Left forelimb (tissue), 1 donor: ENCODE measurements at regions not wholly inside any gene's neighbourhood (a gene's known extent, or its start where the extent isn't known, plus 50 kb on each side); places are given as distances from the start of the nearest gene placed in this dataset.

ENCODE experiments used
- DNase-seq: peaks from one replicate; pipeline ENCODE4 v3.0.0-alpha.2; 2018; ENCODE audit warnings: low spot score

DNA sequence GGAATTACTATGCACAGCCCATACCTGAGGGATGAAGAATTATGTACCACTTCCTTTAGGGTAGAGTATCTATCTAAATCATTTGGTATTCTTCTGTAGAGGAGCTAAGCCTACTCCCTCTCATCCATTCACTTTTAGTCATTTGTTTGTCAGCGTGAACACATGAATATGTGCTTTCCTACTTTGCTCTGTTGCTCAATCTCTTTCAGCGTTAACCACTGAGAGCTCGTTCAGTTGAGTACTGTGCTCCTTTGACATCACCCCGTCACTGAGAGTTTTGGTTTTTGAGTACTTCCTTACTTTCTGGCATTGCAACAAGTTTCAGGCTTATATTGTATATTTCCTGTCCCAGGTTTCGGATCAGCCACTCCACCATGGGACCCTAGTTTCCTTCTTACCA lies 700.6 kb downstream of the NLGN4X start:
- no peak for DNase-seq

DNA sequence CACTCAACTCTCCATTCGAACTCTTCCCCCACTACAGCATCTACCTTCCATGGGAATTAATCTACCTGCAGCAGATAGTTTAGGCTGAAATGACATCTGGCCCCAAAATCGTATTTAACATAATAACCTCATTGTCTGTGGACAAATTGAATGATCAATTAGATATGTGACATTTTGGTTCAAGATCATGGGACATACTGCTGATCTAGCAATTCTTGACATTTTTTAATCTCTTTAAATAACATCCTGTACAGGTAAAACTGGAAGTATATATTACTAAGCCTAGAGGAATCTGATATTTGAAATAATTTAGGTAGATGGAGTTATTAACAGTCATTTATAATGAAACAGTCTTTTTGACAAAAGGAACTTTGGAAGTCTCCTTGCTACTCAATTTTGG lies 702.5 kb downstream of the NLGN4X start:
- no peak for DNase-seq

DNA sequence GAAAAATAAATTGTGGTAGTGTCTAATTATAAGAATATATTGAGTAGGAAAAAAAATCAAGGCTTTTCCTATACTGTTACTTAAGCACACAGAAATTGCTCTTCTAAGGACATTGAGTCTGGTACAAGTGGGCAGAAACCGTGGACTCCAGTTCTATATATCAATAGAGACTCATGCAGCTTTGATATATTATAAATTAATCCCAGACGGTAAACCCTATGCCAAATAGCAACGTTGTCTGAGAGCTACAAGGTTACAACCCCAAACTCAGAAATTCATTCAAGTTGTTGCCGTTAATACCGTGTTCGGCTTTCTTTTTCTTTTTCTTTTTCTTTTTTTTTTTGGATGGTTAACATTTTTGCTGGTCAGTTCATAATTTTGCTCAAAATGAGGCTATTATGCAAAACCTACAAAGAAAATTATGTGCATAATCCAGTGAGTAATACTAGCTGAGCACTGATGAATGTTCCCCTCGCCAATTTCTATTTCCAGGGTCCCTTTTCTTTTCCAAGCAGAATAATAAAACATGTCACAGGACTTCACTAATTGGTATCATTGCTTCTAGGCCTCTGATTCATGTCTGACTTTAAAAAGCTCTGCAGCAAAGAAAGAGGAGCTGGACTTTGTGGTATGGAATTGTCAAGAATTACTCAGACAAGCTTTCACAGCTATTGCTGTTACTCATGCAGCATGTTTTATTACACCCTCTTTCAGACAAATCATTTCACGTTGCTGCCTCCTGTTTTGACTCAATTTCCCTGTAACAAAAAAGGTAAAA lies 737.7 kb downstream of the NLGN4X start:
- no peak for DNase-seq

GRCh38 chrX:5474282-5474681 lies 754.4 kb downstream of the NLGN4X start:
- DNase-seq: no peak

GRCh38 chrX:5458300-5458842 lies 770.3 kb downstream of the NLGN4X start:
- no peak for DNase-seq

DNA sequence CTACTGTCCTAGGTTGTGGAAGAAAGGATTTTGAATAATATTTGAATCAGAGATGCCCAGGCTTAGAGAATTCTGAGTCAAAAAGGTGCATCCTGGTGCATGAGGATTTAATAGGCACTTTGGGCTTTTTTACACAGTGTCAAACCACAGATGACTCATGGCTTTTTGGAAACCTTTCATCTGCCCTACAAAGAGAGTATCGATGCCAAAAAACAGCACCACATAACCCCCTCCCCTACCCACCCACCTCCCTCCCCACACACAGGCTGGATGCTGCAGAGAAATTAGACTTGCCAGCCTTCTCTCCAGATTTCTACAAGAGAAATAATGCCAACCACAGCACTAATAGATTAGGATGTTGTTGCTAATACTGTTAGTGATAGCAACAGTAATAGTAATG lies 779.3 kb downstream of the NLGN4X start:
- DNase-seq: no peak

GRCh38 chrX:5431823-5432222 lies 796.8 kb downstream of the NLGN4X start:
- no peak for DNase-seq

- DNase-seq: no peak
These were observed 803.5 kb downstream of the NLGN4X start for GRCh38 chrX:5425119-5425518.

DNA sequence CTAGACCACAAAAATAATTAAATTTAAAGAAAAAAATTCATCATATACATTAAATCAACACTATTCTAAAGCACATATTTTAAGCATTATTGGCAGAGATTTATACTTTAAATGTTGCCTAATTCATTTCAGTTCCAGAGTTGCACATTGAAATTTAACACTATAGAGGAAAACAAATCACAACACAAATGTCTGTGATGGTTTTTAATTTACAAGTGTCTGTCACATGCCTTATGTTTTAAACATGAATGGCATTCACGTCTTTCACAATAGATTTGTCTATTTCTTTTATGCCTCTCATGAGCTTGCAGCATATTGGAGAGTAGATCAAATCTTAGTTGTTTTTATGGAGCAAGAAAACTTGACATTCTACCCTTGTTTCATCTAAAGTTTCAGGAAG lies 811.3 kb downstream of the NLGN4X start:
- no peak for DNase-seq

GRCh38 chrX:5415738-5416137 lies 812.9 kb downstream of the NLGN4X start:
- no peak for DNase-seq

DNA sequence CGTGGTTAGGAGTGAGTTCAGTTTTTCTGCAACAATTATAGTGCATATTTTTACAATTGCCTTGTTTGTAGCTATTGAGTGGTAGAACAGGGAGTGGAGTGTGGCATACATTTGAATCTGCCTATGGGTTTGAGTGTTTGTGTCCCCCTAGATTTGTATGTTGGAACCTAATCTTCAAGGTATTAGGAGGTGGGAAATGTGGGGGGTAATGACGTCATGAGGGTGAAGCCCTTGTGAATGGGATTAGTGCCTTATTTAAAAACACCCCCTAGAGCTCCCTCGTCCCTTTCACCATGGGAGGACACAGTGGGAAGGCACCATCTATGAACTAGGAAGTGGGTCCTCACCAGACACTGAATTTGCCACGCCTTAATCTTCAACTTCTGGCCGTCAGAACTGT lies 819.6 kb downstream of the NLGN4X start:
- DNase-seq: no peak

DNA sequence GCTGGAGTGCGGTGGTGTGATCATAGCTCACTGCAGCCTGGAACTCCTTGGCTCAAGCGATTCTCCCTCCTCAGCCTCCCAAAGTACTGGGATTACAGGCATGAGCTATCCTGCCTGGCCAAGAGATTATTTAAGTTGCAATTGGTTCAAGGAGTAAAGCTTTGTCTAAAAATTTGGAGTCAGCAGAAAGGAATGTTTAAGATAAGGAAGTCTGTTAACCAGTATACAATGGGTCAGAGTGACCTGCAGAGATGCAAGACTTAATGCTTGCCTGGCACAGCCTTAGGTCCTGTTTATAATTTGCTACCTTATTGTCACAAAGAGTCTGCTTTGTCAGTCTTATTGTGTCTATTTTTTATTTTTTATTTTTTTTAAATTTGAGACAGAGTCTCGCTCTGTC lies 826.2 kb downstream of the NLGN4X start:
- no peak for DNase-seq

- DNase-seq: no peak
These were observed 829.3 kb downstream of the NLGN4X start for GRCh38 chrX:5399403-5399802.

DNA sequence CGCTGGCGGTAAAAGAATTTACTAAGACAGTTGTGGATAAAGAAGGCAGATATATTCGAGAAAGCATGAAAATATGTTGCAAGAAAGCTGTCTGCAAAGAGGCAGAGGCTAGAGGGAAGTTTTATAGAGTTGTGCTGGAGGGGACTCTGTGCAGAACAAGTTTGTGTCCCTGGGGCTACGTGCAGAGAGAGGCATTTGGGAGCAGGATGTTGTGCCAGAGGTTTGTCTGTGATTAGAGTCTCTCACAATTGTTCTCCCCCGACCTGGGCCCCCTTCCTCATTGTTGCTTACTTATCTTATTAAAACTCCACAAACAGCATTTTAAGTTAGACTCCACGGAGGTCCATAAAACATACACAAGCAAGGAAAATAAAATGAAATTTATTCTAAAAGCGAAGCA lies 831.3 kb downstream of the NLGN4X start:
- no peak for DNase-seq

DNA sequence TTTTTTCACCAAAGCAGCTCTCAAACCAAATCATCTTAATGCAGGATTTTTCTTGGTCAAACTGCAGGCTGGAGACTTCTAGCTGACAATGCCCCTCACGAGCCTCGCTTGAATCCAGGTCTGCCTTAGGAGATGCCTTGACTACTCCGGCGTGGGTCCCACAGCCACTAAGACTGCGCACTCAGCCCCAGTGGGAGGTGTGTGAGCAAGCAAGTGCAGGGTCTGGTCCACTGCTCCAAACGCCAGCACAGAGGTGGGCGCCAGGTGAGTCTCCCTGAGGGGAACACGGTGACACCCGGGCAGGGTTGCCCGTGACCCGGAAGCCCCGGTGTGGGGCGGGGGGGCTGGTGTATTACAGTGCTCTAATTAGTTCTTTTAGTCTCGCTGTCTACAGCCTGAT lies 838.3 kb downstream of the NLGN4X start:
- no peak for DNase-seq

DNA sequence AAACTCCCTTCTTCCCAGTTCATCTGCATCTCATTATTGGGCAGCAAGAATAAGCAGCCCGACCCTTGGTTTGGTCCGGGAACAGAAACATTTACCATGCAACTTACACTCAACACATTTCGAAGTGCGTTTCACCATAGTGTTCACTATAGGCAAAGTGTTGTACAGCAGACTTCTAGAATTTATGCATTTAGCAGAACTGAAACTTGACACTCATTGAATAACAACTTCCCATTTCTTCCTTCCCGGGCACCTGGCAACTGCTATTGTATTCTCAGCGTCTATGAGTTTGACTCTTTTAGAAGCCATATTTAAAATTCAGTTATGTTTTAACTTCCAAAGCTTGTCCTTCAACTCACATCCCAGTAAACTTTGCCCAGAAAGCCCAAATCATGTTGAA lies 840.6 kb downstream of the NLGN4X start:
- no peak for DNase-seq

DNA sequence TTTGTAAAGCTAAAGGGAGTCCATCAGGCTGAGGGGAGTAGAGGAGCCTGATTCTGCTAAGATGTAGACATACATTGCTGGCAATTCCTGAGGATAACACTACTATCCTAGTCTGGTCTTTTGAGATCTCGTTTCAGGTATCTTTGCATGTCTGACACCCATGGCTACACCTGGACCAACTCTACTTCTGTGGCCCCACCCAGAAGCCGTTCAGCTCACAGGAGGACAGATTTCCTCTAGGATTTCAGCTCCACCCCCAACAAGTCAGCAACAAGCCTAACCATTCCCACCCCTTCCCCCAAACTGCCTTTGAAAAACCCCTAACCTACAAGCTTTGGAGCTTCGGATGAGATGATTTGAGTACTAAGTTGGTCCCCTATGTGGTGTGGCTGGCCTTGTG lies 848.2 kb downstream of the NLGN4X start:
- no peak for DNase-seq

GRCh38 chrX:5341902-5342301 lies 886.8 kb downstream of the NLGN4X start:
- DNase-seq: no peak

- no peak for DNase-seq
These were observed 891.5 kb downstream of the NLGN4X start for GRCh38 chrX:5337160-5337559.

GRCh38 chrX:5324546-5324945 lies 904.1 kb downstream of the NLGN4X start:
- DNase-seq: no peak

DNA sequence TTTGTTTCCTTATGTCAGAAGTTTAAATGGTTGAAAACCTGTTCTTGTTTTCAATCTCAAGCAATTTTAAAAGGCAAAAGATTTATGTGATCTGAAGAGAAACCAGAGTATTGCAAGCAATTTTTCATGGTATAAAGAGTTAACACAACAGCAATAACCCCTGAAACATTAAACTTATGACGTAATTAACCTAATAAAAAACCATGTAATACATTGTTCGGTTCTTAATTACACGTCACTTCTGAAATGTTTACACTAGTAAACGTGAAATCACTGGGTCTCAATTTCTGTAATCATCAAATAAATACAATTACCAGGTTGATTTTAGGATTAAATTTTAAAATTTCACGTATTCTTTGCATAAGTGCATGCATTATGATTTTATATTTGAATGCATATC lies 914.5 kb downstream of the NLGN4X start:
- no peak for DNase-seq

GRCh38 chrX:5307416-5307815 lies 921.3 kb downstream of the NLGN4X start:
- no peak for DNase-seq

DNA sequence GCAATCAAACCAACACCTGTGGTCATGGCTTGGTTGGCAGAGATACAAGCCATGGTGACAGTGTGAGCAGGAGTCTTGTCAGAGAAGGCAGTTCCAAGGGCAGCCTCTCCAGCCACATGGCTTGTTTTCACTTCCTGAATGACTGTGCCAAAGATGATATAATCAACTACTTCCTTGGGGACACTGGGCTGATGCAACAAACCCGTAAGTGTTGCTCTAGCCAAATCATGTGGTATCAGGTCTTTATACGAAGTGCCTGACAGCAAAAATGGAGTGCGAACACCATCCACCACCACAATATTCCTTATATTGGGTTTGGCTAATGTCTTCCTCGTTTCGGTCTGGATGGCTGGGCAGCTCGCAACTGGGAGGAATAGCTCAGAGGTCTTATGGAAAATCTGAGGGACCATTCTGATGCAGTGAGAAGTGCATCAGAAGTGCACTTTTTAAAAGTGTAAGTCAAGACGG lies 922.0 kb downstream of the NLGN4X start:
- DNase-seq: no peak

DNA sequence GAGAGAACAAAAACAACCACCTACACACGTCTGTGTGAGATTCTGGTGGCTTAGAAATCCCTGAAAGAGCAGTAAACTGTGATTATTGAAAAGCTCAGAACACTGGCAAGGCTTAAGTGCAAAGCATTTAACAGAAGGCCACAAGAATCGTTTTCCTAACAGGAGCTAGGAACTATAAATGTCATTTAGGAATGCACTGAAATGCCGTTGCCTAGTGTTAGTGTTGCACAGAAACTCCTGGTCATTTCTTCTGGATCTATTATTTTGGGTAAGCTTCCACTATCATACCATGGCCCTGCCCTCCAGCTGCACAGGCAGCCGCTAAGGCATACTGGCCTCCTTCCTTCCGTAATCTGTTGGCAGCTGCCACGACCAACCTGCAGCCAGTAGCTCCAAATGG lies 923.2 kb downstream of the NLGN4X start:
- no peak for DNase-seq
